GM12874 (cell line): ENCODE measurements at regions not wholly inside any gene's neighbourhood (a gene's known extent, or its start where the extent isn't known, plus 50 kb on each side); places are given as distances from the start of the nearest gene placed in this dataset.

ENCODE experiments used
- CTCF ChIP-seq: IDR thresholded peaks from 2 replicates; pipeline ENCODE4 v1.5.1; 2011; ENCODE audit warnings: low read depth, mild to moderate bottlenecking, control low read depth, low read length, moderate library complexity; ENCODE audit not compliant: insufficient read depth

DNA sequence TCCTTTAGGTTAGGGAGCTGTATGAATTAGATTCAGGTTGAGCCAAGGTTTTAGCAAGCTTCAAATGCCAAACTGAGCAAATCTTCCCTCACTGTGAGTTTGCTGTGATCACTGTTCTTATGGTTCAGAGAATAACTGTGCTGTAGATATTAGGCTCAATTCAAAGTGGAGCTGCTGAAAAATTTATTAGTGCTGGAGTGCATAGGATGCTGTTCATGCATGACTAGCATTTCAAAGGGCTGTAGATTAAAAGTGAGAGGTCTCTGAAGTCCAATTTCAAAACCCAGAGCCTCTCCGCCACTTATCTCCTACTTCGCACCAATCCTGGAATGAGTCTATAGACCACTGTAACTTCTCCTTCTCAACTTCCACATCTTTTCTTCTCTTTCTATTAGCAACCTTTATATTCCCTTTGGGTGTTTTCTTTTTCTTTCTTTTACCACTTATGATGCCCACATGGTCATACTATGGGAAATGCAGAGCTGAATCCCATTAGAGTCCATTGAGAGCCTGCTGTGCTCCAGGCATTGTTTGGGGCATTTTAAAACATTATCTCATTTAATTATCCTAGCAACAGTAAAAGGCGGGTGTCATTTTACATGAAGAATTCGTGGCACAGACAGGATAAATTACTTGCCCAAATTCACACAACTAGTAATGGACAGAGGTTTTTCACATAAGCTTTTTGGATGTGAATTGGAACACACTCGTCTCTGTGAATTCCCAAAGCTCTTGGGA lies 77.5 kb upstream of the EEA1 start:
- TF ChIP-seq CTCF: no peak

- no peak for TF ChIP-seq CTCF
Measured at GRCh38 chr12:93007544-93007943, 78.4 kb upstream of the EEA1 start.

DNA sequence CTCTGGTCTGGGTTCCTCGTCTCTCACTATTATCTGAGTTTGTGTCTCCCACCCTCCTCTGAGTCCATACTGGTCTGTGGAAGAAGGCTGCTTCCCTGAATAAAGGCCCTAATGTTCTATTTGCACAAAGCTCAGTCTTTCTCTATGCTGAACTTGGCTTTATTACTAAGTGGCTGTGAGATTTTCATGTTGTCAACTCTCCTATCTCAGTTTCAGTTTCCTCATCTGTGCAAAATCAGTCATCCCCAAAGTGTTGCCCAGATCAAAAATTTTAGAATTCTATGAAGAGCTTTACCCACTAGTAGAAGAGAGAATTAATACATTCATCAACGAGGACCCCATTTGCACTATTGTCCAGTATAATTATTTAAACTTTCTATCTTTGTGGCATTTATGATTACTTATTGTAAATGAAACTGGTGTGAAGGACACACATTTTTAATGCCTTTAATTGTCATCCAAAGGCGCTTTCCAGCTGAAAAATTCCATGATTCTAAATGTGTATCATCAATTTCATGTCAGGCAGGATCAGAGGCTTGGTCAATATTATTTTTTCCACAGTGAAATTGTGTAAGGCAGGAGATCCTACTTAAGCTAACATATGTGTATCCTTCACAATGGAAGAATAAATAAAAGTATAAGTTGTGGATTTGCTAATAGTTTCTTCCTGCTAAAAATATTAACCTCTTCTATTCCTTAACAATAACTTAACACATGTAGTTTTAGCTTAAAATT lies 79.1 kb upstream of the EEA1 start:
- TF ChIP-seq CTCF: no peak

- TF ChIP-seq CTCF: no peak
Measured at GRCh38 chr12:93009533-93009932, 80.4 kb upstream of the EEA1 start.

- TF ChIP-seq CTCF: no peak
Measured at GRCh38 chr12:93010461-93010860, 81.4 kb upstream of the EEA1 start.

GRCh38 chr12:93011100-93011499 lies 82.0 kb upstream of the EEA1 start:
- TF ChIP-seq CTCF: no peak

DNA sequence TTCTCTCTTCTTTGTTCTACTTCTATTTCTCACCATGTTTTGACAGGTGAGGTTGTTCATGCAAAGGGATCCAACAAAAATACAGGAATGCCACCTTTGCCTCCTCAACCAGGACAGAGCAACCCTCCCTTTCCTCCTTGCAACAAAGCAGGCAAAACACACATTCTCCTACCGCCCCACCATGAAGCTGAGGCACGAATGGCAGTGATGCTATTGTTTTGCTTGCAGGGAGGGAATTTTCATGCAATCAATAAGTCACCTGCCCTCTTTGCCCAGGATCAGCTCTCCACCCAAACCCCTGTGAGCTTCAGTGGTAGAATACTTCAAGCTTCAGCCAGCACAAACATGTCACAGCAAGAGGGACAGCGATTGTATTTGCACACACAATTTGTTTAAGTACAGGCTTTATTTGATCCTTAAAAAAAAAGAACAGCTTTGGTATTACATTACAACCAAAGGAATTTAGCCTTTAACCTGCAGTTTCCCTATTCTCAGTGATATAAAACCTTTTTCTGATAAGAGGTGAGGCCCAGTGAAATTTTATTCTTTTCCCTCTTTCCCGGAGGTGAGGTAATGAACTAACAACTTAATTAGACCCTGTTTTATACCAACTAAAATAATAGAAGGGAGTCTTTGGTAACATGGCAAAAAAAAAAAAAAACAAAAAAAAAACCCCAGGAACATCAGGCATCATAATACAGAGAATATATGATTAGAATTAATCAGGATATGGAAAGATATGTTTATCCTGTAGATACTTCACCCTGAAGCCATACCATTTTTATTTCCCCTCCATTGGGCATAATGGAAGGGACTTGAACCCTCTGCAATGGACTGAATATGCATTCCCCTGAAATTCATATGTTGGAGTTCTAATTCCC lies 87.0 kb upstream of the EEA1 start:
- no peak for TF ChIP-seq CTCF
